Right lobe of liver (tissue), 4 donors: ENCODE measurements at regions not wholly inside any gene's neighbourhood (a gene's known extent, or its start where the extent isn't known, plus 50 kb on each side); places are given as distances from the start of the nearest gene placed in this dataset.

Source experiments
- CTCF ChIP-seq, 4 donors: fragments of 200-600 bp in 3 of 4; fragments of 450-650 bp in 1 of 4; IDR thresholded peaks; one replicate each; pipeline versions ENCODE4 v1.5.1 to v1.8.0; 2016 to 2022; ENCODE audit warnings: antibody characterized with exemption in 4 of 4, mild to moderate bottlenecking in 2 of 4
- POLR2A ChIP-seq: fragments of 450-650 bp; IDR thresholded peaks from one replicate; pipeline ENCODE4 v1.6.1; 2017; ENCODE audit warnings: antibody characterized with exemption, mild to moderate bottlenecking
- donor health status: DM: no; HTN: no; CAD: no.
- donor health status: DM: no; HTN: no; CAD: no.
- donor health status: DM: no; HTN: yes; CAD: no.

GRCh38 chr5:103442750-103443149, 119.8 kb downstream of the NUDT12 start:
- no peak for TF ChIP-seq CTCF (IDR thresholded peaks at IDR 0.05)
- no peak for TF ChIP-seq POLR2A
